ENCODE measurements at regions not wholly inside any gene's neighbourhood (a gene's known extent, or its start where the extent isn't known, plus 50 kb on each side); places are given as distances from the start of the nearest gene placed in this dataset.

DNA sequence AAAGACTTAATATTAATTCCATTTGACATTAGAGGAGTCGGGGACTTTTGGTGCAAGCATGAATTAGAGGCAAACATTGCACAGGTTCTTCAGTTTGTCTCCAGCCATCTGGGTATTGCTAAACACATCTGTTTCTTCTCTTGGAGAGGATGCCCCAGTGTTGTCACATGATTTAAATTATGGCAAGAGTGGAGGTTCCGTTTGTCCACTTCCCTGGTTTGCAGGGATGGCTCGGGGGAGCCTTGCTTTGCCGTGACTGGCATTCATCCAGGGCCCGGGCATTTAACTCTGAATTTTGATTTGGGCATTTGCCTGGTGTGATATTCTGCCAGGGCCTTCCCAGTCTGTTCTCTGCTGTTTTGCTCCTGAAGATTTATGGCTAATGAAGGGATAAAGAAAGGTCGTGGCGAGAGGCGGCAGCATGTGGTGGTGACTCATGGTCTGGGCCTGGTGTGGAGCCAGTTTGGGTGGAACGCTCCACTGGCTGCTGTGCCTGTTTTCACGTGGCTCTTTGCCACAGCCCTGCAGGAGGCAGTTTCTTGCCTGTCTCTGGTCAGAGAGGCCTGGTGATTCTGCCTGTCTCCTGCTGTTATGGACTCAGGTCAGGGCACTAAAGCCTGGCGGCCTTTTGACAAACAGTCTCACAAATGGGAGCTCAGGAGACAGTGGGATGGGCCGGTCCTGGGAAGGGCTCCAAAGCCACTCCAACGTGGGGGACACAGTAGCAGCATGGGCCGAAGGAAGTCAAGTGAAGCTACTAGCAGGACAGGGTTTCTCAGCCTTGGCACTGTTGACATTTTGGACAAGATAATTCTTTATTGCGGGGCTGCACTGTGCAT is 99.4 kb upstream of the PGRMC2 start:
- DNase-seq (ENCODE audit: low spot score) = peak; percentile 90

DNA sequence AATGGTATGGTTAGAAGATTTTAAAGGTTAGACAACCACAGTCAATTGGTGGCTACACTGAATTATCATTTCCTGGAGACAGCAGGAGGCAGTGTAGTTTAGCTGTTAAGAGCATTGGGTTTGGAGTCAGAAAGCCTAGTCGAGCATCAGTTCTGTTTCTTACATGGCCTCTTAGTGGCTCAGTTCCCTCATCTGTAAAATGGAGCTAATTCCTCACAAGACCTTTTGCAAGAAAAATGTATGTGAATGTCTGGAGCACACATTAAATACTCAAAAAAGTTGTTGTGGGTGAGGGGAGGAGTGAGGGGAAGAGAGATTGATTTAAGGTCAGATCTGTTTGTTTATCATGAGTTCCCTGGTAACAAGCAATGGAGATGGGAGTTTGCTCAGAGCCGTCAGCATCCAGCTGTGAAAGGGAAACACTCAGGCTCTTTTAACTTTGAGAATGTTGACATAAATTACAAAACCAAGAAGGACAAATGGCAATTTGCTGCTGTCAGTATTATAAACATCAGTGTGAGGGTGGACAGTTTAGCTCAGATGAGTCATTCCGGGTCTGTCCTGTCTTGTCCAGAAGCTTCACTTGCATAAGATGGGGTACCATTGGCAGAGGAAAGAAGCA is 98.2 kb upstream of the PGRMC2 start:
- peak; percentile 40 for DNase-seq (ENCODE audit: low spot score)

DNA sequence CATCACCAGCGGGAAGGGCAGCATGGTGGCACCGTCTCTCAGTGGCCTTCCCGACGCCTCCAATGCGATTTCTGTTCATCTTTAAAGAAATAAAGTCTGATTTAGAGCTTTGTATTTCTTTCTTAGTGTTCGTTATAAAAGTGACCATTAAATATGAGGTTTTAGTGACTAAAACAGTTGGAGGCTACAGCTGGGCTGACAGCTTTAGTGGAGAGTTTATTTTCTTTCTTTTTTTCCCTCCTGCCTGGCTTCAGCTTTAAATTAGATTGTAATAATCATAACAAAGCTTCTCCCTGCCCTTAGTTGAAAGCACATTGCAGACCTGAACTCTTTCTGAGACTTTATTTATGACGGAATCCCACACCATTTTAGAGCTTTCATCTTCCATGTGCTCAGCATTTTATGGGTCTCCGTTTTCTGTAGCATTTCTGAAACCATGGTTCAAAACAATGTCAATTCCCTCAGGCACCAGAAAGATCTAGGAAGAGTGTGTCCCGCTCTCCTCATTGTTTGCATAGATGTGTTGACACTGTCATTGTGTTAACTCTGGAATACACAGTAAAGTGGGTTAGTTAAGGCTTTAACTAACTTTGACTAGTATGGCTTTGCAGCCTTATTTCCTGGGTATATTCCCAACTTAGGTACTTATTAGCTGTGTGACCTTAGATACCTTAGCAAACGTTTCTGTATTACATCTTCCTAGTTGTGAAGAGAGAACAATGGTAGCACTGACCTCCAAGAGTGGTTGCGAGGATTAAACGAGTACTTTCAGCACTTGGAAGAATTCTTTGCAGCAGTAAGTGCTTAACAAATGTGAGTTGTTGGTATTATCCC is 97.4 kb upstream of the PGRMC2 start:
- no peak for DNase-seq (ENCODE audit: low spot score)

DNA sequence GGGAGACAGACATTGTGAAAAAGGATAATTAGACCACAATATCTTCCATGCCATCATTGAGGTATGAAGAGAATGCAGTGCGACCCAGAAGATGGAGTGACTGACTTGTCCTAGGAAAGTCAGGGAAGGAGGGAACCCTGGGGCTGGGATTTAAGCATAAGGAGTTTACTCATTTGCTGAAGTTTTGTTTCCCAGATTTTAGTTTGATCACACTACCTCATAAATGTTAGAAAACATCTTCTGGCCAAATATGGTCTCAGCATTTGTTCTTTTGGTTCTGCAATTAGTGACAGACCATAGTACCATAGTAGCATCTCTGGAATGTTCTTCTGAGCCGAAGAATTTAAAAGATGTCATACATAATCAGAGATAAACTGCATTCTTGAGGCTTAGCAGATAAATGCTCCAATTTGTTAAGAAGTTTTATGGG is 96.5 kb upstream of the PGRMC2 start:
- peak; percentile 65 for DNase-seq (ENCODE audit: low spot score)

DNA sequence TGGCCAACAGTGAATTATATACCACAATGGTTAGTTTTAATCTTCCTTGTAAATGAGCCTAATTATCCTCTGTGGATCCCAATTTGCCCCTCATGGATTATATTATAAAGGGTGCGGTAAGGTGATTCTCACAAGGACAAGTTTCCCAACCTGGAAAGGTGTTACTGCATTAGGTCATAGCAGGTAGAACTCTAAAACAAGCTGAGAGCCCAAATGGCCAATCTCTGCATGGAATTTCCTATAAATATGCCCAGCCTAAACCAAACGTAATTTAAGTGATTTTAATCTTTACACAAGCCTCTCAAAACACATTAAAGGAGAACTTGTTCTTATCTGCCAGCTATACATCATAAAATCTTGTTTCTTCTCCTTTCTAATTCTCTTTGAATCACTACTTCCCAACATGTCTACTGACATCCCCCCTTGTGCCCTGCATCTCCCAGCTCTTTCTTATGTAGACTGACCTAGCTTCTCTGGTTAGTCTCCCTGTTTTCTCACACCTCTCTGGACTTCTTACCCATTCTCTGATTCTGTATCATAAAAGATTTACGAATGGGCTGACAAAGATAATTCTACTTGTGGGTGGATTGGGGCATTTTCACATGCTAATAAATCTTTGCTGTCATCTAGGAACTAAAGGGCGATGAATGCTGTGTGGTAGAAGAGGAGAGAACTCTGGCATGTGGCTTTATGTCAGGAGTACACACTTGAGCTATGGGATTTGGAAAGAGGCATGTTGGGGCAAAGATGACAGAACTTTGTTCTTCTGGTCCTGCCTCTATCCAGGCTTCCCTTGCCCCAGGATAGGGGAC is 94.3 kb upstream of the PGRMC2 start:
- DNase-seq (ENCODE audit: low spot score) = no peak

DNA sequence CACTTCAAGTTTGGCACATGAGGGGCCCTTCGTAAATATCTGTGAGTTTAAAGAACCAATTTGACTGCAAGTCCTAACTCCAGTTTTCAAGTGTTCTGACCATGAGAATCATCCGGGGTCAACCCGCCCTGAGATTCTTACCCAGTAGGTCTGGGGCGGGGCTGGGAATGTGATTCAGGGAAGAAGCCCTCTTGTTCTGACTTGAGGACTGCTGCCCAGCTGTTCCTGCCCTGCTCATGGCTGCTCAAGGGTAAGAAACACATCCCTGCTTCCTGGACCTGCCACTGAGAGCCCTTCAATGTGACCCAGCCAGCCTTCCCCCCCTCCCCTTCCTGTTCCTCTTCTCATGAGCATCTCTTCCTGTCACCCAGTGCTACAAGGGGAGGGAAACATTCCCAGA is 92.7 kb upstream of the PGRMC2 start:
- no peak for DNase-seq (ENCODE audit: low spot score)

DNA sequence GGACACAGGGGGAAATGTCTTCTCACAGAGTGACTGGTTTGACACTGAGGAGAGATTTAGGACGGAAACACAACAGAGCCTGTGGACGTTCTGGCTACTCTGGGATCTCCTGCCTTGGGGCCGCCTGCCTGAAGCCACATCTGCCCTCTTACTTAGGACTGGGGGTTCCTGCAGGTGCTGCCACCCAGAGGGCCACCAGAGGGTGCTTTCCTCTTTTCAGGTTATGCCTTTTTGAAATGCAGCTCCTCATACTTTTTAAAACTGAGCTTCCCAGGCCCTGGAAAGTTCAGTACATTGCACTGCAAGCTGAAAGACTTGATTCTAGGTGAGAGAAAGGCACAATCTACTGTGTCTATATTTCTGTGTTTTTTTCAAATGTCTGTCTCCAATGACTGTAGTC is 92.2 kb upstream of the PGRMC2 start:
- peak; percentile 51 for DNase-seq (ENCODE audit: low spot score)

DNA sequence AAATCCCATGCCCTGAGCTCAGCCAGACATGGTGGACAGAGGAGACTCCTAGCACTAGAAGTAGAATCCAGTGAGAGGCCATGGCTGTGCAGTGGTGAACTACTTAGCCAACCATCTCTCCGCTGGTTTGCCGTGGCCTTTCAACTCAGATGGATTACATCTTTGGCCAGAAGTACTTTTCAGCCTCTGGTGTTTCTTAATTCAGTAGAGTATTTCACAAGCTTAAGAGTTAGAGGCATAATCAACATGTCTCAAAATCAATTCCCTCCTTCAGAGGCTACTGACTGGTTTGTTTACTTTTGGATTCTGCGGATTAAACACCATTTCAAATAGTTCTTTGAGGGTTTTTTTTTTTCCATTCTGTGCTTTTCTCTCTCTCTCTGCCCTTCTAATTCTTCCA is 91.1 kb upstream of the PGRMC2 start:
- DNase-seq (ENCODE audit: low spot score) = no peak

DNA sequence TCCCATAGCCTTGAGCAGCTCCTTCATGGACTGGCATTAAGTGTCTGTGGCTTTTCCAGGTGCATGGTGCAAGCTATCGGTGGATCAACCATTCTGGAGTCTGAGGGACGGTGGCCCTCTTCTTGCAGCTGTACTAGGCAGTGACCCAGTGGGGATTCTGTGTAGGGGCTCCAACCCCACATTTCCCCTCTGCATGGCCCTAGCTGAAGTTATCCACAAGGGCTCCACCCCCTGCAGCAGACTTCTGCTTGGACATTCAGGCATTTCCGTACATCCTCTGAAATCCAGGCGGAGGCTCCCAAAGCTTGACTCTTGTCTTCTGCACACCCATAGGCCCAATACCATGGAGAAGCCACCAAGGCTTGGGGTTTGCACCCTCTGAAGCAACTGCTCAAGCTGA is 89.3 kb upstream of the PGRMC2 start:
- DNase-seq (ENCODE audit: low spot score) = no peak

DNA sequence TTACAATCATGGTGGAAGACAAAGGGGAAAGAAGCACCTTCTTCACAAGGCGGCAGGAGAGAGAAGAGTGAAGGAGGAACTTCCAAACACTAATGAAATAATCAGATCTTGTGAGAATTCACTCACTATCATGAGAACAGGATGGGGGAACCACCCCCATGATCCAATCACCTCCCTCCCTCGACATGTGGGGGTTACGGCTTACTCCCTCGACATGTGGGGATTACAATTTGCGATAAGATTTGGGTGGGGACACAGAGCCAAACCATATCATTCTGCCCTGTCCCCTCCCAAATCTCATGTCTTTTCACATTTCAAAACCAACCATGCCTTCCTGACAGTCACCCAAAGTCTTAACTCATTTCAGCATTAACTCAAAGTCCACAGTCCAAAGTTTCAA is 88.7 kb upstream of the PGRMC2 start:
- no peak for DNase-seq (ENCODE audit: low spot score)

DNA sequence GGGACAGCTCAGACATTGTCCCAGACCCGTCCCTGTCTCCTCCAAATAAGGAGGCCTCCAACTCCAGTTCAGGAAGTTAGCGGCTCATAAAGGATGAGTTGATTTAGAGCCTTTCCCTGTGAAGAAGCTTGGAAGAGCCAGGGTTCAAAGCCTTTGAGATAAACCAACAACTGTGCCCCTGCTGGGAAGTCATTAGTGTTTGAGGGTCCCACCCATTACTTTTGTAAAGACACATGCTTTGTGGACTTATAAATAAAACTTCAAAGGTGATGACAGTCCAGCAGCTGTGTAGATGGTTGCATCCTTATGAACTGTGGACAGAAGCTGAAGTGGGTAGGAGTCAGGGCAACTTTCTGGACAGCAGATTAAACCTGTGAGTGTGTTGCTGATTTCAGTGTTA is 86.0 kb upstream of the PGRMC2 start:
- DNase-seq (ENCODE audit: low spot score) = no peak

DNA sequence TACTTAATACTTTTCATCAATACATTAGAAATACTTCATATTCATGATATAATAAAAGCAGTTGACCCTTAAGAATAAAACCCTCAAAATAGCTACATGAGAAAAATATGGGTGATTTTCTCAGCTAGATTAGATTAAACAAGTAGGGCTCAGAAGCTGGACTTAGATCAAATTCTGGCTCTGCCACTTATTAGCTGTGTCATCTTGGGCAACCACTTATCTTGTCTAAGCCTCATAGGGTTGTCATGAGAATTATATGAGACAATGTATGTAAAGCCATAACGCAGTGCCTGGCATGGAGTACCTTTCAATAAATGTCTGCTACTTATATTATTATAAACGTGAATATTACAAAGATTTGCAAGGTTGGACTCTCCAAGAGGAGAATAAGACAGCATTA is 84.3 kb upstream of the PGRMC2 start:
- no peak for DNase-seq (ENCODE audit: low spot score)

DNA sequence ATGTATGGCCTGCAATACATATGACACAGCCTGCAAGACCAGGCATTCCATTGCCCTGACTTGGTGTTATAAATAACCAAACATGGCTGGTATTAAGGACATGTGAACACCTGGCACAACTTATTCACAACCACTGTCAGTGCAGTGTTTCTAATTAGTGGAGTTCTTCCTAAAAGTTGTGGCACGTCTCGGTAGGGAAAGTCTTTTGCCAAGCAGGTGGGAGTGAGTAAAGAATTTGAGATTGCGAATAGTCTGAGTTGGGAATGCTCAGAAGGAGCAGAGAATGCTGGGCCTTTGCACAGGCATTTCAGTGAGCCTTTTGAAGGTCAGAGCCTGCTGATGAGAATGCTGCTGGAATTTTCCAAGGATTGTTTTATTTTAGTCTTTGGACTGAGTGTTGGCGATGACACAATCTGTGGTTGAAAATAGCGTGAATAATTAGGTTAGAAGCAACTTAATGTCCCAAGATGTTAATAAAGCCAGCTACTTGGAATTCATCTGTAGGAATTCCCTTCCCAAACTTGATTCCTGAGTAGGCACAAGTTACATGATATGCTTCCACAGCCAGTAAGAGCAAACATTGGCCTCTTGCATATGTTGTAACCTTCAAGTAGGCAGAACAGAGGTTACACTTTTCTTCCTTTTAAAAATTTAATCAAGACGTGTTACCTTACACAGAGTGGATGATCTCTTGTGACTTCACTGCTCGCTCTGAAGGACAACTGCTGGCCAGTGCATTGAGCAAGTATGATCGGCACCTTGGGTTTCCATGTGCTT is 83.6 kb upstream of the PGRMC2 start:
- peak; percentile 62 for DNase-seq (ENCODE audit: low spot score)

DNA sequence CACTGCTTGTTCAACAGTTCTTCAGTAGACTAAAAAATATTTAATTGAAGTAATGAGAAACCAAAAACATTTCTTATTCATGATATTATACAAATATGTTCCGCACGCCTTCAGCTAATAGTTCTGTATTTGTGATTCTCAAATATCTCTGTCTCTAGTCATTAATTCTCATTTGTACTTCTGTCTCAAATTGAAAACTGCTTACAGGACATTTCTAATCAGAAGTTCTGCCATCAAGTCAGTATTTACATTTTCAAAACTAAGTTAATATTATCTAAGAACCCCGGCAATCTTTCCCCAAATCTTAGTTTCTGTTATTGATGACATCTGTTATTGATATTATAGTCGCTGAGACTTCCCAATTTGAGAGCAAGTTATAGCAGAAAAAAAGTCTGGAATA is 78.6 kb upstream of the PGRMC2 start:
- no peak for DNase-seq (ENCODE audit: low spot score)

DNA sequence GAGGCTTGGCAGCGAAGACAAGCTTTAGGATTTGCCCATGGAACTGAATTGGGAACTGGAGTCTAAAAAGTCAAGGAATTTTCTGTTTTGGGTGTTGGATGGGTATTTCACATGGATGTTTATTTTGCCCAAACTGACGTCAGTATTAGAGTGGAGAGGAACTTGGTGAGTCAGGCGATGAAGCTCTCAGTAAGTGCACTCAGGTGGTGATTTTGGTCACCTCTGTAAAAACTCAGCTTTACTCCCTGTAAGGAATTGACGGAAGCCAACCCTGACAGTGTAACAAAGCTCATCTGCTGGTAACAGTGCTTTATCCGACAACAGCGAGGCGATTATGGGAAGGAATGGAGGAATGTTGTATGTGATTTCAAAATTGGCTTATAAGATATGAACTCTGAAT is 77.0 kb upstream of the PGRMC2 start:
- no peak for DNase-seq (ENCODE audit: low spot score)

DNA sequence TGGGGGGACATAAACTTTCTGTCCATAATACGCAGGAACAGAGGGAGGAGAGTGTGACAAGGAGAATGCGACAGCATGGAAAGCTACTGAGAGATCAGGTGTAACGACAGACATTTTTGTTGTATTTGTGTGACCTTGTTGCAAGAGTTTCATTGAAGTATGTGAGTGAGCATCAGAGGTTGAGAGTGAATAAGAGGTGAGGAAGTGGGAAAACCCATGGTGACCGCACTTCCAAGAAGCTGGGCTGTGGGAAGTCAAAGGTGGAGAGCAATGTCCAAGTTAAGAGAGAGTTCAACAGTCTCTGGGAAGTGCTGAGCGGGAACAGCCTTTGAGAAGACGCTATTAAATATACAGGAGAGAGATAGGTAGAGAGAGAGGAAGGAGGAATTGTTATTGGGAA is 76.4 kb upstream of the PGRMC2 start:
- DNase-seq (ENCODE audit: low spot score) = no peak

DNA sequence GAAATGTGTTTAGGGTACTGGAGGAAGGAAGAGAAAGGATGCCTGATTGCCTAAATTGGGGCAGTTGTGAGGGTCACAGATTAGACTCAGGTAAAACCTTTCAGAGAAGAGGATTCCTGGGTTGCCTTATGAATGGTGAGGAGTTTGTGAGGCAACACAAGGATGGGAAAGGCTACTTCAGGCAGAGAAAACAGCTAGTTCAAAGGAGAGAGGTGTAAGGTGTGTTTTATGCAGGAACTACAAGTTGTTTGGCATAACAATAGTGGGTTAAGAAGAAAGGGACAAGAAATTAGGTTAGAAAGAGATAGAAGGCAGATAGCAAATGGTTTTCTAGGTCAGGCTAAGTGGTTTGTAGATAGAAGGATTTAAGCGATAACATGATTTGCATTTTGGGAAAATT is 75.1 kb upstream of the PGRMC2 start:
- no peak for DNase-seq (ENCODE audit: low spot score)

DNA sequence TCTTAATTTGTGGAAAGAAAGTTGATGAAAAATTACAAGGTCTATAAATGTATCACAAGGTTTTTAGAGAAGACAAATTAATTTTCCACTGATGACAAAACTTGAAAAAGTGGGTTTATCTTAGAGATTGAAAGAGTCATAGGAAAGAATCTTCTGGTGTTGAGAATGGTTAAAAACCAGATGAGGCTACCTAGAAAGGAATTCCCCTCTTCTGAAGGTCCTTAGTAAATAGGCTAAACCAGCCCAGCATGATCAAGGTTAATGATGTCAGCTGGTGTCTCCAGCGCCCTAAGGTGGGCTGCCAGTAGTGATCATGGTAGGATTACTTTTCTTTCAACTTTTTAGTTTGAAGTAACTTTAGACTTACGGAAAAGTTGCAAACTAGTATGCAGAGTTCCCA is 71.8 kb upstream of the PGRMC2 start:
- no peak for DNase-seq (ENCODE audit: low spot score)

DNA sequence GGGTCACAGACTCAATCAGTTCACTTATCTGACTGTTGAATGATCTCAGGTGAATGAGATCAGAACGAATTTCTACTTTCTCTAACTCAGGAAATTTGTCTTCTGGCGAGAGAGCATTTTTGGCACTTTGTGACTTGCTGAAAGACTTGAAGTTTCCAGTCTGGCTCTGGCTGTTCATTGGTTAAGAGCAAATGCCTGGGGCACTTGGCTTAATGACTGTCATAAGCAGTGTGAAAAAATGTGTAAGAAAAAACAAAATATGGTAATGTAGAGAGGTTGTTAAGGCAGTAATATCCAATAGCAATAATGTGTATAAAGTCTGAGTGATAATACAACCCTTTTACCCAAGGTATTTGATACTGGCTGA is 71.3 kb upstream of the PGRMC2 start:
- no peak for DNase-seq (ENCODE audit: low spot score)

DNA sequence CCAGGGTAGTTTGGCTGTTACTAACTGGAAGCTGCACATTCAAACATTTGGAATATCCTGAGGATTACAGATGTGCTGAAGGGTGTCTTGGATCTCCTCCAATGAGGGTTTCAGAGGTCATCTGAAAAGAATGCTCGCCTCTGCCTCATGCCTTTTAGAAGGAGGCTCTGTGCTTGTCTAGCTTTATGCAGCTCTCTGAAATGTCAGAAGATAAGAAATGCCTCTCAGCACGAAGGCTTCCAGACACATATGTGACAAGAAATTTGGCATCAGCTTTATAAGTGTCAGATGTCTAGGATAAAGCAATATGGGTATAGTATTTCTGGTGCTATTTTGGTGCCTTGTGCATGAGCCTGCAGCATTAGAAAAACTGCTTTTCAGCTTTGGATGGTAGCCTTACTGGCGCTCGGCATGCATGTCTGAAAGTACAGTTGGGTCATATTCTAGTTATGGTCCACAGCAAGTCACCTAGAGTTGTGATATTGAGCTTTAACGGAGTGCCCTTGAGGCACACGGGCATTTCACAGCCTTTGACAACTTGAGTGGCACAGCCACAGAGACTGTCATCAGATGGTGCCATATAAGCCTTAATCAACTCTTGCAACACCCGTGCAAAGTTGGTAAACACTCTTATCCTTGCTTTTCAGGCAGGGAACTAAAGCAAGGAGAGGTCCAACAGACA is 70.8 kb upstream of the PGRMC2 start:
- peak; percentile 57 for DNase-seq (ENCODE audit: low spot score)

DNA sequence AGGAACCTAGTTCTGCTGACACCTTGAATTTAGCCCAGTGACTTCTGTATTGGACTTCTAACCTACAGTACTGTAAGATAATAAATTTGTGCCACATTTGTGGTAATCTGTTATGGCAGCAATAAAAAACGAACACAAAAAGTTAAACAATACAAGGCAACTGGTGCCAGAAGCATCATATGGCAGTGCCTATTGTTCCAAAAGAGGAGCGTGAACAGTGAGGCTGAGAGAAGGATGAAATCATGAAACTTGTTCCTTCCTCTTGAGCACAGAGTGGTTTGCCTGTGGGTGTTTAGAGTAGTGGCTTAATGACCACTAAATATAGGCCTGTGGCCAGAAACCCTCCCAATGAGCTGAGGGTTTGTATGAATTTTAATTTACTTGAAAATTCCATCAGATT is 69.7 kb upstream of the PGRMC2 start:
- no peak for DNase-seq (ENCODE audit: low spot score)
